ENCODE measurements at regions not wholly inside any gene's neighbourhood (a gene's known extent, or its start where the extent isn't known, plus 50 kb on each side); places are given as distances from the start of the nearest gene placed in this dataset.
"Not testable (repeated sequence)": the region's sequence is repeated elsewhere in the genome, so short reads cannot be mapped to it uniquely, and the experiment has no call there.

GRCh38 chr20:53872561-53873229, 197.7 kb downstream of the BCAS1 start:
- DNase-seq (ENCODE audit: low spot score), result no peak

GRCh38 chr20:53872081-53872541, 198.3 kb downstream of the BCAS1 start:
- DNase-seq (ENCODE audit: low spot score), result no peak

- DNase-seq (ENCODE audit: low spot score), result no peak
Observed at GRCh38 chr20:53871541-53871940, 198.9 kb downstream of the BCAS1 start.

DNA sequence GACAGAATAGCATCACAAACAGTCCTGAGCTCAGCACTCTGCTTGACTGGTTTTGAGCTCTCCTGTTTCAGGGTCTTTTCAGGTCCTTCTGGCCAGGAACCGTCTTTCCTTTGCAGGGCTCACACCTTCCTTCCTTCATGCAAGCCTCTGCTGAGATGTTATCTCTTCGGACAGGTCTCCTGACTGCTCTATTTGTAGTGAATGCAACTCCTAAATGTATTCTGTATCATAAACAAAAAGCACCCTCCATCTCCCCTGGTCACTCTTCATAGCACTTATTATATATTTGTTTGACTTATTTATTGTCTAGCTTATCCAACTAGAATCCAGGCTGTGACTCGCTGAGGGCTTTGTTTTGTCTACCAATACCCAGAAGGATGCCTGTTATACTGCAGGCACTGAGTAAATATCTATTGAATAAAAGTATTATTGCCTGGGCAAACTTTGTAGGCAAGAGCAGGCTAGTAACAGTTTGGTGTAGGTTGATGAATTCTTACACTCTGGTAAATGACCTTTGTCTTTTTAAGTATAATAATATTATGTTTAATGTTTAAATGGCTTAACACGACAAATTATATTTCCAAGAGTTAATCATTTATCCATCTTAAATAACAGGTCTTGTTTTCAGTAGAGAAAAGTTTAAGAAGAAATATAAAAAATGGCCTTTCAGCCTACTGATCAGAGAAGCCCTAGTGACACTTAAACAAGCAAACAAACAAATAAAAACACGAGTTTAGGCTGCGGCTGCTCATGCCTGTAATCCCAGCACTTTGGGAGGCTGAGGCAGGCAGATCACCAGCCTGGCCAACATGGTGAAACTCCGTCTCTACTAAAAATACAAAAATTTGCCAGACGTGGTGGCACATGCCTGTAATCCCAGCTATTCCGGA, 199.7 kb downstream of the BCAS1 start:
- DNase-seq (ENCODE audit: low spot score), result no peak

DNA sequence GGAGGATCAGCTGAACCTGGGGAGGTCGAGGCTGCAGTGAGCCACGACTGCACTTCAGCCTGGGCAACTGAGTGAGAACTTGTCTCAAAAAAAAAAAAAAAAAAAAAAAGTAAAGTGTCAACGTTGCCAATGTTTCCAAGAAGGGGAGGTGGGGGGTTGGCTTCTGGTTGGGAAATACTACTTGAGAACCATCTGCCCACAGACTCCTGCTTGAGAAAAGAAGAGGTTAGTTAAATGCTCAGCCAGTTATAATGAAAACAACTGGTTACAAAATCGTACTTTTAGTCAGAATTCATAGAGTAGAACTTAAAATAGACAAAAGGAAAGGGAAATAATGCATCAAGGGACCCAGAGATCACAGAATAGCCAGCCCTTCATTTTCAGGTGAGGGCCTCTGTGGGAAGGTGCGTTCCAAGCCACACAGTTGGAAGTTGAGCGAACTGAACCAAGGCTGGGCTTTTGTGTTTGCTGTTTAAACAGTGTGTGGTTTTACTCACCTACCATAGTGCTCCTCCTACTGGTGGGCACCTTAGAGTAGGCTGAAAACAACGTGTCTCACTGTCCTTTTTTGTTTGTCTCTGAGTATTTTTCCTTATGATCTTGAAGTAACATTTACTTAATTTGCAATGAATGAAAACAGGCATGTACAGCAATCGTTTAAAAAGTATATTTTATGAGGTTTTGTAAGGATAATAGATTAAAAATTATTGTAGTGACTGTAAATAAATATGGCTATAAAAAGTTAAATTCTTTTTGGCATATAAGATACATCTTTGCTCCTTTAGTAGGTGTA, 200.7 kb downstream of the BCAS1 start:
- DNase-seq (ENCODE audit: low spot score), result peak; percentile 56

- no peak for DNase-seq (ENCODE audit: low spot score)
Observed at GRCh38 chr20:53867741-53868351, 202.5 kb downstream of the BCAS1 start.

DNA sequence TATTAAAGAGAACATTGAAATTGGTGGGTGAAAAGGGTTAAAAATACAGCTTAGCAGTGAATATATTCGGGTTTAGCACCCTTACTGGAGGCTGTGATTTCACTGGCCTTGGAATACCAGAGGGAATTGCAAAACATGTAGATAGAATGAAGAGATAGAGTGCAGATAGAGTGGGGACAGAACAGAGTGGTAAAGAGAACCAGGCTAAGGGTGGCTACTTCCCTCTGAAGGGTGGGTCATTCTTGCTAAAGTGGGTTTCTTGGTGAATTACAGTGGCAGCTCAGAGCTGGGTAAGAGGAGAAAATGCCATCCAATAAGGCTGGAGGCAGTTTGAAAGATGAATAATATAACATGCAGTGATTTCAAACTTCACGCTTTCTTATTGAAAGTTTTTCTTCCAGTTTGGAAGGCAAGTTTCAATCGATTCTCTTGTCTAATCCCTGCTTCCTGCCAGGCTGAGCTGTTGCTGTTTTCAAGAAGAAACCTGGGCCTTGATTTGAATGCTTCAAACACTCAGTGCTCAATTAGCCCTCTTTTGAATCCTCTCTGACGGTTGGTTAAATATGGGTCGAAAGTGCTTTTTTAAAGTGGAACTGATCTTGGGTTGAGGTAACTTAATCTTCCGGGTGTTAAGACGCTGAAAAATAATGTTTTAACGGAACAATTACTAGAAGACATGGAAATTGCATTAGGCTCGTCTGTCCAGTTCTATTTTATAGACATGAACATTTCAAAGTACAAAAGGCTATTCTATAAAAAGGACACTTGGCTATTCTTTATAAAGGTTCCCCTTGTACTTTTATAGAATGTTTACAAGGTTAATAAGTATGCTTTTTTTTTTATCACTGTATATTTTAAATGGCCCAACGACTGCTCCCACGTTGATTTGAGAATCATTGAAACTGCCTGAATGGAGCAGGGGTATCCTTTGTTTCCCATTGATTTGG, 203.3 kb downstream of the BCAS1 start:
- DNase-seq (ENCODE audit: low spot score), result no peak

DNA sequence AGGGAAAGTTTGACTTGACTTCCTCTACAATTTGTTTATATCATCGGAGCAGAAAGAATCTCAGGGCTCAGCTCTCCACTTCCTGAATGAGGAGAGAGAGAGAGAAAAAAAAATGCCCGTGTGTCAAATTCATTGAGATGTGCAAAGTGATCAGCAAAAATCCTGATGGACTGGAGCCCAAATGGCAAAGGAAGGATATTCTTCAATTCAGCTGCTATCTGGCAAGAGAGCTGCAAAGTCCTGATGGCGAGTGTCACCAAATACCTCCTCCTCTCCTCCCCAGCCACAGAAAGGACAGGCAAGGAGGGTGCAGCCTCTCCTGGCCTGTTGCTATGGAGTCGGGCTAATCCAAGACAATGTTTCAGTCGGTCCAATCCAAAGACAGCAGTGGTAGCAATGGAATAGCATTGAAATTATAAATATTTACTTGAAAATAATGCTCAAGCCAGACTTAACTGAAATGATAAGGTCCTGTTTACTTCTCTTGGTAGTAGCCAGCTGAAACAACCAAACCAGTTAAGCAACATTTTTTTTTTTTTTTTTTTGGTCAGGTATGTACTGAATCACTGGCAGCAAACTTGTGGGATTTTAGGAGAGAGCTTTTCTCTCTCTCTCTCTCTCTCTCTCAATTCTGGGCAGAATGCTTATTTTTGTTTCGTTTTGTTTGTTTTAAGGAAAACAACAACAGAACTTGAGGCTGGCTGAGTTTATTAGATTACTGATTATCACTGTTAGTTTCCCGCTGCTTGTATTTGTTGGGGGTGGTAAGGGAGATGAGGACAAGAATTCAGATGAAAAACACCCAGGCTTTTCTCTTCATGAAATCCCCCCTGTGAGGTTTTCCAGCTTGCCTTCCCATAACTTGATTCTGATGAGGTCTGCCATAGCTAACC, 204.2 kb downstream of the BCAS1 start:
- DNase-seq (ENCODE audit: low spot score), result peak; percentile 48

DNA sequence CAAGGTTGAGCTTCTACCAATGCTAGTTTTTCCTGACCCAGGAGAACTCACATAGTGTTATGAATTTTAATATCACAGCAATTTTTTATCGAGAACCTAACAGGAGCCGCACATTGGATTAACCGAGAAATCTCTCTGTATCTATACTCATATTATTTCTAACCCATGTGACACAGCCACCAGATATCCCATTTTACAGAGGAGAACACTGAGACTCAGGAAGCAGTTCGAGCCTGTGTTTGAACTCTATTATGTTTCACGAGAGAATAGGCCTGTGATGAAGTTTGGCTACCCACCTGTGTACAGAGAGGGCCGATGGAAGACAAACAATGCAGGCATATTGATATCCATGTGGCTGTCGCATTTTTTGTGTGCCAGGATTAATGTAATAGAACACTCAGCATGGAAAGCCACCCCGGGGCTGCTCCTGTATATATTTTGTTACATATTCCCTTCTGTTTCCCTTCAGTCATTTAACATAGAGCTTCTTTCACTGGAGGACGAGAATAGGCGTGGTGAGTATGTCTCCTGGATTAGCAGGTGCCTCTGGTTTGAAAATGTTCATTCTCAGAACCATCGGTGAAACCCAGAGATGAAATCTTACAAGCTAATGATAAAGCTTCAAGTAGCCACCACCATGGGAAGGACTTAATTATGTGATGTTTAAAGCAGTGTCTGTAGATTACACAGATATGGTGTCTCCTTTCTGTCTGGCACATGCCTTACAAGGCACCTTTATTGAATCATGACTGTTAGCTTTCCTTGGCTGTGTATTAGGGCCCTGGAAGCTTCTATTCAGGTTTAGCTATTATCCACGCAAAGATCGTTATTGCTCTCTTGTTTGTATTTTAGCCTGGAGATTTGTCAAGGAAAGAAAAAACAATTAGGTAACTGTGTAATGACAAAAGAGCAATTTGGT, 205.4 kb downstream of the BCAS1 start:
- DNase-seq (ENCODE audit: low spot score), result not testable (repeated sequence)

- DNase-seq (ENCODE audit: low spot score), result not testable (repeated sequence)
Observed at GRCh38 chr20:53863923-53864641, 206.3 kb downstream of the BCAS1 start.

GRCh38 chr20:53863535-53863922, 206.9 kb downstream of the BCAS1 start:
- not testable (repeated sequence) for DNase-seq (ENCODE audit: low spot score)

DNA sequence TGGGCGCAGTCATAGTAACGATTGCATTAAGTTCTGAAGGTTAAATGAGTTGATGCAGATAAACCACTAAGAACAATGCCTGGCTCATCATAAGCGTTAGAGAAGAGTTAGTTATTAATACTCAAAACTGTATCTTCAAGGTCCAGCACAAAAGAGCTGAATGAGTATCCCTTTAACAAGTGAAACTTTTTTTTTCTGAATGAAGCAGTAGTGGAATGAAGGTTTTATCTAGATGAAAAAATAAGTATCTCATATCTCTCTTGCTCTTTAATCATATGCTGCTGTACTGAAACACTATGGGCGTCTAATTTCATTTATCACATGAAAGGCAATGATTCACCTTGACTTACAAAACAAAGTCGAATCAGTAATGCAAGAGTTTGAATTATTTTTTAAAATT, 207.4 kb downstream of the BCAS1 start:
- DNase-seq (ENCODE audit: low spot score), result not testable (repeated sequence)

GRCh38 chr20:53862490-53862889, 207.9 kb downstream of the BCAS1 start:
- not testable (repeated sequence) for DNase-seq (ENCODE audit: low spot score)

DNA sequence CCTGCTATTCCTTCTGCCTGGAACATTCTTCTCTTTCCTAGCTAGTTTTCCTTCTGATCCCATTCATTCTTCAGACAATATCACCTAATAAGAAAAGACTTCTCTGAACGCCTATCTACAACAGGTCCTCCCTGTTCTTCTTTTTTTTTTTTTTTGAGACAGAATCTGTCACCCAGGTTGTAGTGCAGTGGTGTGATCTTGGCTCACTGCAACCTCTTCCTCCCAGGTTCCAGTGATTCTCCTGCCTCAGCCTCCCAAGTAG, 208.3 kb downstream of the BCAS1 start:
- DNase-seq (ENCODE audit: low spot score), result not testable (repeated sequence)

GRCh38 chr20:53859684-53860083, 210.7 kb downstream of the BCAS1 start:
- DNase-seq (ENCODE audit: low spot score), result no peak

- not testable (repeated sequence) for DNase-seq (ENCODE audit: low spot score)
Observed at GRCh38 chr20:53859009-53859408, 211.4 kb downstream of the BCAS1 start.

GRCh38 chr20:53858516-53858915, 211.9 kb downstream of the BCAS1 start:
- DNase-seq (ENCODE audit: low spot score), result not testable (repeated sequence)

DNA sequence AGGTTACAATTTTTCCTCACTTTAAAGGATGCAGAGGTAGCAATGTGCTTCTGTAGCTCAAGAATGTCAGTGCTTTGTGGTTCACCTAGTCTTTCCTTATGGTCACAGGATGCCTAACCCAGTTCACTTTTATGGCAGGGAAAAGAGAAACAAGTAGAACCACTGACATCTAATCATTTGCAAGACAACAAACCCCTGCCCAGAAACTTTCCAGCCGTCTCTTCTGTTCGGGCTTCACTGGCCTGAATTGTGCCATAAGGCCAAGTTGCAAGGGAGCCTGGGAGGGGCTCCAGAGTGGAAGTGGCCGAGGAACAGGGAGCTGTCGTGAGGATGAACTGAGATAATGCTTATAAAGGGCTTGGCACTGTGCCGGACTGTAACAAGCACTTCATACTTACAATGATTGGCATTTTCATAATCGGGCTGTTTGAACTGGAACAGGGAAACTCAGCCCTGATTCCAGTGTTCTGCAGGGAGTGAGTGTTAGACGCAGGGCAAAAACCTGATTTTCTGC, 212.6 kb downstream of the BCAS1 start:
- no peak for DNase-seq (ENCODE audit: low spot score)

All from AG20443 (cell line).